NCI-H187 treated with DMSO at 0.1 percent for 48 hours (cell line): ENCODE measurements at regions not wholly inside any gene's neighbourhood (a gene's known extent, or its start where the extent isn't known, plus 50 kb on each side); places are given as distances from the start of the nearest gene placed in this dataset.

Experiments
- DNase-seq: peaks from one replicate; lab custom pipeline; 2025; lab: John Stamatoyannopoulos, UW

DNA sequence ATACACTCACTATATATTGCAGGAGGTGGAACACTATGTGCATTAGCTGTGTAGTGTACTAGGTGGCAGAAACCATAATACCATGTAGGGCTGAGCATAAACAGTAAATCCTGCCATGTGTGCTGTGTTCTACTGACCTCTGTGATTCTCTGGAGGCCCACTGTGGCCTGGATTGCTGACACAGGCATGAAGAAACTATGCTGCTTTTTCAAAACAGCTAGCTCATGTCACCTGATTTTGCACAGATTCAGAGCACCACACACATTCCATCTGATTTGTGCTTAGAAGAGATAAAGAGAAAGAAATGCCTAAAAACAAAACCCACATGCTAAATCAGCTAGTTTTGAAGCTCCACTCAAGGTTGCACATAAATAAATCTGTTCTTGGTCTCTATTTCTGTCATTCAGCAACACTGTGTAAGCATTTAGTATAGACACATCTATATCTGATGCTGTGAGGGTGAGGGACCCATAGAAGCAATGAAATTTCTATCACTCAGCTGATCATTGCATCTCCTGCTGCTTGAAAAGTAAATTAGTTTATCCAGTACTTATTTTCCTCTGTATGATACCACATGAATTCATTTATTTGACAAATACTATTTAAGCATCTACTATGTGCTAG lies 1007.7 kb upstream of the SEMA6D start:
- no peak for DNase-seq

DNA sequence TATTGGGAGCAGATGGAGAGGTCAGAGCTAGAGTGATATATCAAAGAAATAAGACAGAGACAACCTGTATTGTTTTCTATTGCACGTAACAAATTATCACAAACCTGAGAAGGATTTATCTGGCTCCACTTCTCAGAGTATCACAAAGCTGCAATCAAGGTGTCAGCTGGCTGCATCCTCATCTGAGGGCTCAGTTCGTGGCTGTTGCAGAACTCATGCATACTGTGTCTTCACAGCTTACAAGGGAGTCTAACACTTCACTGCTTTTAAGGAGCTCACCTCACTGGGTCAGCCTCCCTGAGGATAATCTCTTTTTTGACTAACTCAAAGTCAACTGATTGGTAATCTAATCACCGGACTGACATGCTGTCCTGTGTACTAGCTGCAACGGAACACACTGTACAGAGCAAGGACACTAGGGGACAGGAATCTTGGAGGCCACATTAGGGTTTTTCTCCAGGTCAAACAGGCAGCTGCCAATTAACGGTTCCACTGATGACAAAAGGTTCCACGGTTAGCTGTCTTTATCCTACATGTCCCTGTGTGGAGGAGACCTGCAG lies 1006.8 kb upstream of the SEMA6D start:
- no peak for DNase-seq

DNA sequence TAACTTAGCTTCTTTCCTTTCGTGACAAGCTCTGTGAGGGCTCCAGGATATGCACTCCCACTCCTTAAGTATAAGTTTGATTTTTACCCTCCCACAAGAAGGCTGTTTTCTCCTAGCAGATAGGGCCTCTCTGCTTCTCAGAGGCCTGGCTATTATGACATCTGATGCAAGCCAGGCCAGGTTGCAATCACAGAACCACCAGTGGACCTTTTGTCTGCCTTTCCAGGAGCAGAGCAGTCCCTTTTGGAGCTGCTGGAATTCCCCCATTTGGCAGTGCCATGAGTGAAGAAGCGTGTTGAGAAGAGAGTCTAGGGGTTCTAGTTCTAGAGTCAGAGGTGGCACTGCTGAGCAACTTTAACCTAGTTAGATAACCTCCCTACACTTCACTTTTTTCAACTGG lies 1004.3 kb upstream of the SEMA6D start:
- DNase-seq = no peak

DNA sequence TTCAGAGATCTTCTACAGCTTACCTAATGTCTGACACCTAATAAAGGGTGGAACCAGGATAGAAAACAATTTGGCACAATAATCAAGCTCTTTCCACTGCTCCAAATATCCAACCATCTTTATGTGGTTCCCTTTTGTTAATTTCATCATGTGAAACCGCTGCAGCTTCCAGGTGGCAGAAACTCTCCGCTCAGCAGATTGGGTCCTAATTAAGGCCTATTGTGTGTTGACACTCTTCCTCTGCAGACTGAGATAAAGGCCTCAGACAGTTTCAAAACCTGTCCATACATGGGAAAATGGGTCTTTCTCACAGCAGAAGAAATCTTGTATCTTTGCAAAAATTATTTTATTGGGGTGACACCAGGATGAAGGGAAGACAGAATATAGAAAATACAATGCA lies 1002.4 kb upstream of the SEMA6D start:
- DNase-seq = no peak

DNA sequence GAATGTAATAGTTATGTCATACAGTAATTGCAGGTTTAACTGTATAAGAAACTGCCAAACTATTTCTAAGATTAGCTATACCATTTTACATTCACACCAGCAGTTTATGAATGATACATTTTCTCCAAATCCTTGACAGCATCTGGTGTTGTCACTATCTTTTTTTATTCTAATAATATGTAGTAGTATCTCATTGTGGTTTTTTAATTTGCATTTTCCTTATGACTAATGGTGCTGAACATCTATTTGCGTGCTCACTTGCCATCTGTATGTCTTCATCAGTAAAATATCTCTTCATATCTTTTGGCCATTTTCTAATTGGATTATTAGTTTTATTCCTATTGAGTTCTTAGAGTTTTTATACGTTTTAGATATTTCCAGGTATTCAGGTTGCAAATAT lies 994.0 kb upstream of the SEMA6D start:
- DNase-seq = no peak

DNA sequence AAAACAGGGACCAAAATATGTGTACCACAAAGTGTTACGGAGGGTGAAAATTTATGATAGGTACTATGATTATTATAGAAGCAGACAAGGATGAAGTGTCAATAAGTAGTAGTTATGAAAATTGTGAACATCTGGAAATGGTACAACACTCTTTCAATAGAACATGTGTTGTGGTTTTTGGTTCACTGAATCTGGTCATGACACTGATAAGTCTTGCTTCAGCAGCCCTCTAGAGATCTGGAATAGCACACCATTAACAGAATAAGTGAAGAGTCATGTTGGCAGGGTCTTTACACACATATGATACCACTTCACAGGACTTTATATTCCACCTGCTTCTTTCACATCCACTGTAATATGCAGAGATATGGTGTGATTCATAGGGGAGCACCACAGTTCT lies 985.2 kb upstream of the SEMA6D start:
- no peak for DNase-seq

DNA sequence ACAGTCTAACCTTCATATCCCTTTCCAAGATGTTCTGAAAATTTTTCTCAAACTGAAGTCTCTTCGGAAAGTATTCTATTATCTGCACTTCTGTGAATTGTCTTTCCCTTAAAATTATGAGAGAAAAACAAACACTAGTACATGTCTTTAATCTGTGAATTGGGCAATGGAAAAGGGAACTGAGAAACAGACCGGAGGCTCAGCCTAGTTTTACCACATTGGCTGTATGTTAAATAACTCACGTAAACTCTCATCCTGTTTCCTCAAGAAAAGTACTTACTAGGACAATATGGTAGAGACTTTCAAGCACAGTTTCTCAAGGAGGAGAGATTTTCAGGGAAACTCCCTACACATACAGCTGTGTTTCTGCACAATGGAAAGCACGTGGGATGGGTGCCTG lies 982.2 kb upstream of the SEMA6D start:
- DNase-seq = no peak

DNA sequence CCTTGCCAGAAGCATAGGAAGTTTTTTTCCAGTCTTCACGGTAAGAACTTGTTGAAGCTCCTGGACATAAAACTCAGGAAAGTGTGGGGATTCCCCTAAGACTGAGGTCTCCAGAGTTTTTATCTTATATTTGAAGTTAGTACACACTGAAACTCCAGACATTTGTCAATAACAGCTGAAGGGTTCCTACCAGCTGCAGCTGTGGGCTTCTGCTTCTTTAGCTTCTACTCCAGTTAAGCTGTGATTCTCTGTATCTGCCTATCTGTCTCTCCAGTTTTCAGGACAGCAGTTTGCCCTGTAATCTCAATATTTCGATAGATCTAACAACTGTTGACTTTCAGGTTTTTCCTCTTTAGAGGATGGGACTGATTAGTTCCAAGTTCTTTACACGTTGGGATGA lies 966.0 kb upstream of the SEMA6D start:
- no peak for DNase-seq

DNA sequence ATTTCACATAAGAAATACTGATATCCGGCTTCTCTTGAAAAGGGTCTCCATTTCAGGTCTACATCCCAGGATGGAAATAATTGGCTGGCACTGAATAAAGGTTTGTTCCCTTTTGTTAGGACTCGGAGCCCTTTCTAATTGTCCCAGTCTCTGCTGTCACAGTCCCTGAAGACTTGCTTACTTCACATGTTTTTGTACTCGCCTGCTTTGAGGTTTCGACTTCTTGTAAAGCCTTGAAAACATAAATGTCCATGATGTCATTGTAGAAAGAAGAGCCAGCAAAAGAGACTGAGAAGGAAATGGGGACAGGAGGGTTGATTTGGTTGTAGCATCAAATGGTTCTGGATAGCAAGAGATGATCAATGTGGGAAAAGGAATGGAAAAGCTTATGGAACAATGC lies 963.4 kb upstream of the SEMA6D start:
- DNase-seq = no peak

DNA sequence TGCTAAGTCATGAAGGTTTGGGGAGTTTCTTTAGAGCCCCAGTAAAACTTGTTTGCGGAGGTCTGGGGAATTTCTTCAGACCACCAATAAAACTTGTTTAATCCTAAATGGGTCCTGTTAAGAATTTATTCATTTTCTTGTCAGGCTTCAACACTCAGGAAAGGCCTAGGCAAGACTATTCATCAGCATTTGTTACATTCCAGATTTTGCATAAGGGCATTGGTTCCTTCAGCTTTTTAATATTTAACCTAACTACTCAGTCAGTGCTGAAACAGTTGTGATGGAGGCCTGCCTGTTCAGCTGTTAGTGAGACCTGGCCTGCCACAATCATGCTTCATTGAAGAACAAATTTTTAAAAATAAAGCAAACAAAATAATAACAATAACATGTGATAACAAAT lies 954.2 kb upstream of the SEMA6D start:
- DNase-seq = no peak

DNA sequence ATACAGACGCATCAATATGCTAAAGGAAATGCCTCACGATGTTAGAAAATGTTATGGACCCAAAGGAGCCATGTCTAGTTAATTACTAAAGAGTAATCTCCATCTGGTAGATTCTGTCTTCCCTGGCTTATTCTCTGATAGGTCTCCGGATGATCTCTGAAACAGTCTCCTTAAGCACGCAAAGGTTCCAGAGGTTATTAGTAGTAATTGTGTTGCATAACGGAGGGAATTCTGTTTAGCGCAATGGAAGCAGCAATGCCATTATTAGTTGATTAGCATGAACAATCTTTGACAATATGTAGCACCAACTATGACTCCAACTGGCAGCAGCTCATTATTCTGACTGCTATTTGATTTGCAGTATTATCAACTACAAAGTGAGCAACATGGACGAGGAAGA lies 952.5 kb upstream of the SEMA6D start:
- no peak for DNase-seq

DNA sequence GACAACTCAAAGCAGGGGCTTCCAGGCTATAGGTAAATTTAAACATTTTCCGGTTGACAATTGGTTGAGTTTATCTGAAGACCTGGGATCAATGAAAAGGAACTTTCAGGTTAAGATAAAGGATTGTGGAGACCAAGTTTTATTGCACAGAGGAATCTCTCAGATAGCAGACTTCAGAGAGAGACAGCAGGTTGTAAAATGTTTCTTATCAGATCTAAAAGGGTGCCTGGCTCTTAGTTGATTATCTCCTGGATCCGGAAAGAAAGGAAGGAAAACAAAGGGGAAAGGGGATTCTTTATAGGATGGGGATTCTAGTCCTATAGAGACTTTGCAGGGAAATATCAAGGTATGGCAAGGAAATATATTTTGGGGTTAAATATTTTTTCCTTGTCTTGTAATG lies 951.3 kb upstream of the SEMA6D start:
- DNase-seq = no peak

DNA sequence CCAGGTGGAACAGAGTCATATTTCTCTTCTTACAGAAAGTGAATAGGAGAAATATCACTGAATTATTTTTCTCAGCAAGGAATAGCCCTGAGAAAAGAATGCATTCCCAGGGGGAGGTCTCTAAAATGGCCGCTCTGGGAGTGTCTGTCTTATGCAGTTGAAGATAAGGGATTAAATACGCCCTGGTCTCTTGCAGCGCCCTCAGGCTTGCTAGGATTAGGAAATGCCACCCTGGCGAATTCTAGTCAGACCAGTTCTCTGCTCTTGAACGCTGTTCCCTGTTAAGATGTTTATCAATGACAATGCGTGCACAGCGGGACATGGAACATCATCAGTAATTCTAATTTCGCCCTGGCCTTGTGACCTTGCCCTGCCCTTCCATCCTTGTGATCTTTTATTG lies 949.0 kb upstream of the SEMA6D start:
- no peak for DNase-seq

DNA sequence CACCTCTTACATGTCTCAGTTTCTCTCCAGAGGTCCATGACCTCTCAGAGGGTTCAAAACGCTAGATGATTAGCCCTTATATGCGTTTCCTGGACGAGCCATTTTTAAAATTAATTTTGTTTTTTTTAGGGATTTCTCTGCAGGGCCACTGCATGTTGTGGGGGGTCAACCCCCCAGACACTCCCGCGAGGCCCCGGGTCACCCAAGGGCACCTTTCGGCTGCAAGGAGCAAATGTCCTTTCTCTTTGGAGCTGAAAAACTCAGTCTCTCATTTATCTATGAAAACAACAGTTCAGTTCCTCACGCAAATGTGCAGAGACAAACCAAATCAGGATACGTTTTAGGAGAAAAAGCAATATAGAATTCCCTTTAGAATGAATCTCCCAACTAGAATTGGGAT lies 944.3 kb upstream of the SEMA6D start:
- DNase-seq = no peak

DNA sequence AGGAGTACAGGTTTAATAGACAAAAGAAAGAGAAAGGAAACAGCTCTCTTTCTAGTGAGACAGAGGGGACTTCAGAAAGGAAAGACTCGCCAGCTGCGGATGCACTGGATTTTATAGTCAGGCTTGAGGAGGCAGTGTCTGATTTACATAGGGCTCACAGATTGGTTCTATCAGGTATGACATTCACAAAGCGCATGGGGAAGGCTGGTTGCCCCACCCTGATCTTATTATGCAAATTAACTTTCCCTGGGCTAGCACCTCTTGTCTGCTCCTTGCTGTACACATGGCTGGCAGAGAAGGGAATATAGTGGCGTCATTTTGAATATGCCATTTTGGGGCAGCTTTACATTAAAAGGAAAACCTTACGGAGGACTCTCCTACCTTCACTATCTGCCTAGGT lies 938.4 kb upstream of the SEMA6D start:
- DNase-seq = no peak

DNA sequence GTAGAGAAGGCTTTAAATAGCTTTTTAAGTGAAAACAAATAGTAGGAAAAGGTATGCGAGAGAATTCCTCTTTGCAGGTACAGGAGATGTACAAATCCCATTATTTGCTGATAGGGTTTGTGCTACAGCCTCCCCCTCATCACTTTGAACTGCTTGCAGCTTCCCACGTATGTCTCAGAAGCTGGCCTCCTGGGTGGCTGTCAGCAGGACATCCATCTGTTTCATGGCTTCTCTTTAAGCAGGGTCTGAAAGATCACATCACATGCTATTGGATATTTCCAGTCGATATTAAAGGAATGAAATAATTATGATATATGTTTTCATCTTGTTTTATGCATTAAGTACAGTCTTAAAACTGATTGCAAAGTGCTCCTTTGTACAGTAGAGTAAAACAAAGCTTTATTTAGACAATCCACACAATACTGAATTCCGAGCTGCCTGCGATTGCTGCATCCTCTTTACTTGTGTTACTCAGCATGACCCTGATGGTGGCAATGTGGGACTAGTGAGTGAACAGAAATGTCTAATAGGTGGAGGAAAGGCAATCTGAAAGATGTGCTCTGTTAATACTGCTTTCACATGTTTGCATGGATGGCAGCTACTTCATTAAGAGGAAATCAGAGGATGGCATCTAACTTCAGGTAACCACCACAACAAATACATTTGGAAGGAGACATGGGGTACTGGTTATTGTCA lies 930.6 kb upstream of the SEMA6D start:
- DNase-seq = no peak

DNA sequence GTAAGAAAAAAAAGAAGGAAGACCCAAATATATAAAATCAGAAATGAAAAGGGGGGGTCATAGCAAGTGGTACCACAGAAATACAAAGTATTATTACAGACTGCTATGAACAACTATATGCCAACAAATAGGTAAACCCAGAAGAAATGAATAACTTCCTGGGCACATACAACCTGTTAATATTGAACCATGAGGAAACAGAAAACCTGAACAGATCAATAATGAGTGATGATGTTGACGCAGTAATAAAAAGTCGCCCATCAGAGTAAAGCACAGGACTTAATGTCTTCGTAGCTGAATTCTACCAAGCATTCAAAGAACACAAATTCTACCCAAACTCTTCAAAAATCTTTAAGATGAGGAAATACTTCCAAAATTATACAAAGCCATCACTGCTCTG lies 921.6 kb upstream of the SEMA6D start:
- DNase-seq = no peak

DNA sequence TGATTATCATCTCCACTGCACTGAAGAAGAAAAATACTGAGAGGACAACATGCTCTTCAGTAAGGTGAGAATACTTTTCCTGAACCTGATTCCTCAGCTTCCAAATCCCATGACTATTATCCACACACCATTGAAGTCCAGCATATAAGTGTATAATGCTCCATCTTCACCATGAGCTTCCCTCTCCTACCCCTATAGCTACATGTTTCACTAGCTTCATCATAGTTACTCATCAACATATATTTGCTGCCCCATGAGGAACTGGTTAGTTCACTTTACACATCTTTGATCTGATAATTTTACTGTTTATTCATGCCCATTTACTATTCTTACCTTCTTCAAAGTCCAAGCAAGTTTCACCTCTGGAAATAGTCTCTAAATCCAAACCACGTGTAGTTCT lies 908.5 kb upstream of the SEMA6D start:
- DNase-seq = no peak

DNA sequence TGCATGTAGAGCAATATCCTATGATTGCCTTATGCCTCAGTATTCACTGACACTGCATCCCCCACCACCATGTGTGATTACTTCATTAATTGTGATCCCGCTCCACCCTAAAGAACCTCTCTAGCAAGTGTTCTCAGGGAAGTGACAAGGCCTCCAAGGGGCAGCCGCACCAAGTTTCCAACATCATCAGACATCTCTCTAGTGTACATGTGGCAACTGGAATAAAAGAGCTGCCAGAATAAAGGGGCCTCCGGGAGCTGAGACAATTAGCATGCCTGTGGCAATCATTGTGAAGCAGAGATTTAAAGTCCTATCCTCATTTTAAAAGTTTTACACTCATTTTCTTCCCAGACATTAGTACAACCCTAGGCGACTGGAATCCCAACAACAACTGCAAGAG lies 902.1 kb upstream of the SEMA6D start:
- DNase-seq = no peak

DNA sequence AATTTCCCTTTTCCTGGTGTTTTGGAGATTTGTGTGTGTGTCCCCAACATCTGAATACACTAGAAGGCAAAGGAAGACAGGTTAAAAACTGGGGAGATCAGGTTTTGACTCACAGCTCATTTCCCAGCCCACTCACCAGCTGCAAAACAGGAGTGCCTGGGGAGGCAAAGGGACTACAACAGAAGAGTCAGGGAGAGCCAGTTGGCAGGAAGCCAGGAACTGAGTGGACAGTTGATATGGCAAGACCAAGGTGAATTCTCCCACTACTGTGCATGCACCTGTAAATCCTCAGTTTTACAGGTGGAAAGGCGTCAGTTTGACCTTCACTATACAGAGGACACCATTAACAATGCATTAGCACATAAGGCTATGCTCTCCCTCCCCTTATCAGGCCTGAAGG lies 901.5 kb upstream of the SEMA6D start:
- DNase-seq = peak; percentile 11

DNA sequence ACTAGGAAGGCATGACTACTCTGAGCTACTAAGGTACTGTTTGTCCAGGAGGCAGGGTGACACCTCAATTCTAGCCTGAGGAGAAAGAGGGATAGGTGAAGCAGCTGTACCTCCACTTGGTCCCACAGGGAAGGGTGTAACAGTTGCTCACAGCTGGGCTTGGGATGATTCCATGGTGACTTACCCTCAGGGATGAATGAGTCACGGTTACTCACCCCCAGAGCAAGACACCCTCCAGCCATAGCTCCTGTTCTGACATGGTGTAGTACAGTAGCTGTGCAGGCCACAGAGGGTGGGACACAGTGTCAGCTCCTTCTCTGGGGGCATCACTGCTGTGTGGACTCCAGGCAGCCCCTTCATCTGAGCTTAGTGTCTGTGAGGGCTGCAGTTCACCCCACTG lies 868.6 kb upstream of the SEMA6D start:
- no peak for DNase-seq

DNA sequence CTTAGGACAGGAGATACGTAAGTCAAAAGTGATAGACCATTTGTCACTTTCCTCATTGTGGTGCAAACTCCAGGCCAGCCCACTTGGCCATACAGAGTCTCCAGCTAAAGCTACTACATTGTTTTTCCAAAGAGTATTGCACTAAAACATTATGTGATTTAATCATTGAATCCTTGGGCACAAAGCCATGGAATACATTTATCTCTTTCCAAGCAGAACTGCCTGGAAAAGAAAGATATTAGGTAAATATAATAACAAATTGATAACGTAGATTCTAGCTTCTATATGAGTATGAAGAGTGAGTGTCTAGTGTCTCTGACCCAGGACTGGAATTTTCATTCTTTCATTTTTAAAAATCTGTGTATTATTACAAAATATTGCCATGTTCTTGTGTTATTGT lies 863.7 kb upstream of the SEMA6D start:
- no peak for DNase-seq

DNA sequence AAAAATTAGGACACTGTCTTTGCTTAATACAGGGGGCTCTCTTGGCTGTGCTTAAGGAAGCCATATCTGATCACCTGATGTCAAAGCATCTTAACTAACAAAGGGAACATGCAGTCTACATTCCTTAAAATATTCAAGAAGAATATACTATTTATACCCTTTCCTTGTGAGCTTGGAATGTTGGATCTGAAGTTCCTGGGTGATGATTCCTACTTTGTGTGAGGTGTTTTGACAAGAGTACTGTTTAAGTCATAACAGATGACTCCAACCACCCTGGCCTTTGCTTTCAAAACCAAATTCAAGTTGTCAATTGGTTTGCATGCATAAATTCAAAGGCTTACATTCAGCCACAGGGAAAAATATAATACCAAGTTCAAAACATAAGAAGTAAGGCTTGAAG lies 862.7 kb upstream of the SEMA6D start:
- DNase-seq = no peak

DNA sequence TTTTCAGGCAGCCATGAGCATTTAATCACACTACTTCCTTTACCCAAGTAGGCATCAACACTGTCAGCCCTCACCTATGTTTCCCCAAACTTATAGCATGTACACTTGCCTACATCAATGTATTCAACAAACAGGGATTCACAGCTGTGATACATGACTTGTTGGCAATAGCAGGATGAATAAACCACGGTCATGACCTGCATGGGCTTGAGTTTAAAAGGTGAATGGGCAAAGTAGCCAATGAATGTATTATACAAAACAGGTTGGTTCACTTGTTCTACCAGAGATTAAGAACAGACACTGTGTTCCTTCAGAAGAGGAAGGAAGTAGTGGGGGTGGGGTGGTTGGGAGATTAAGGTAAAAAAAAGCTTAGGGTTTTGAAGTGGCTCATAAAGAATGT lies 861.9 kb upstream of the SEMA6D start:
- no peak for DNase-seq
